ENCODE measurements at regions not wholly inside any gene's neighbourhood (a gene's known extent, or its start where the extent isn't known, plus 50 kb on each side); places are given as distances from the start of the nearest gene placed in this dataset.

DNA sequence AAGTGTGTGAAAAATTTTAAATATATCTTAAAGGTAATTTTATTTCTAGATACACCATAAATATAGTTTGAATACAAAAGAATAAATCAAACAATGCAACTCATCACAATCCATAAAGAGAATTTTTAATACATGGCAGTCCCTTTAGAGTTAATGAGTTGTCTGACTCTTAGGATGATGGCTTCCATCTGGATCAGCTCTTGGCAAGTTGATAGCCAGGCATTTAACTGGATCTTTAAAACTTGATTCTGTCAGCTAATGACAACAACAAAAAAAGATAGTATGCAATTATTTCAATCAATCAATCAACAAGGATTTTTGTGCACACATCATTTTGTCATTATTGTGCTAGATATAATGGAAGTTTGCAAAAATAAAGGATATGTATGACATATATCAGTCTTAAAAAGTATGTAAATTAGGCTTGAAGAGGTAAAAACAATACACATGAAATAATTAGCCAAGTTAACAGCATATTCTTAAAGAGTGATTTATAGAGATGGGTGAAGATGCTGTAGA, 174.9 kb upstream of the PCDH18 start:
- TF ChIP-seq POLR2A (IDR thresholded peaks at IDR 0.05): no peak
- TF ChIP-seq, protein P1, sequence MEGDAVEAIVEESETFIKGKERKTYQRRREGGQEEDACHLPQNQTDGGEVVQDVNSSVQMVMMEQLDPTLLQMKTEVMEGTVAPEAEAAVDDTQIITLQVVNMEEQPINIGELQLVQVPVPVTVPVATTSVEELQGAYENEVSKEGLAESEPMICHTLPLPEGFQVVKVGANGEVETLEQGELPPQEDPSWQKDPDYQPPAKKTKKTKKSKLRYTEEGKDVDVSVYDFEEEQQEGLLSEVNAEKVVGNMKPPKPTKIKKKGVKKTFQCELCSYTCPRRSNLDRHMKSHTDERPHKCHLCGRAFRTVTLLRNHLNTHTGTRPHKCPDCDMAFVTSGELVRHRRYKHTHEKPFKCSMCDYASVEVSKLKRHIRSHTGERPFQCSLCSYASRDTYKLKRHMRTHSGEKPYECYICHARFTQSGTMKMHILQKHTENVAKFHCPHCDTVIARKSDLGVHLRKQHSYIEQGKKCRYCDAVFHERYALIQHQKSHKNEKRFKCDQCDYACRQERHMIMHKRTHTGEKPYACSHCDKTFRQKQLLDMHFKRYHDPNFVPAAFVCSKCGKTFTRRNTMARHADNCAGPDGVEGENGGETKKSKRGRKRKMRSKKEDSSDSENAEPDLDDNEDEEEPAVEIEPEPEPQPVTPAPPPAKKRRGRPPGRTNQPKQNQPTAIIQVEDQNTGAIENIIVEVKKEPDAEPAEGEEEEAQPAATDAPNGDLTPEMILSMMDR (IDR thresholded peaks at IDR 0.05): no peak
- no peak for TF ChIP-seq POLR2AphosphoS5 (IDR thresholded peaks at IDR 0.05)
- TF ChIP-seq EP300 (IDR thresholded peaks at IDR 0.05): no peak
- H3K9me3 ChIP-seq: no peaks in the 10 kb centered on the region
- H3K4me1 ChIP-seq: peaks cover 0 to 7% (median 2%) of the 10 kb centered on the region in 4 donors
- H3K4me3 ChIP-seq: no peak overlapping the region
- H3K27me3 ChIP-seq: no peaks in the 10 kb centered on the region
- DNase-seq: no peak
- H3K36me3 ChIP-seq: no peaks in the 10 kb centered on the region
- no peak for ATAC-seq (ENCODE audit: low FRiP score in 2 of 2)
- H3K27ac ChIP-seq: no peak overlapping the region

DNA sequence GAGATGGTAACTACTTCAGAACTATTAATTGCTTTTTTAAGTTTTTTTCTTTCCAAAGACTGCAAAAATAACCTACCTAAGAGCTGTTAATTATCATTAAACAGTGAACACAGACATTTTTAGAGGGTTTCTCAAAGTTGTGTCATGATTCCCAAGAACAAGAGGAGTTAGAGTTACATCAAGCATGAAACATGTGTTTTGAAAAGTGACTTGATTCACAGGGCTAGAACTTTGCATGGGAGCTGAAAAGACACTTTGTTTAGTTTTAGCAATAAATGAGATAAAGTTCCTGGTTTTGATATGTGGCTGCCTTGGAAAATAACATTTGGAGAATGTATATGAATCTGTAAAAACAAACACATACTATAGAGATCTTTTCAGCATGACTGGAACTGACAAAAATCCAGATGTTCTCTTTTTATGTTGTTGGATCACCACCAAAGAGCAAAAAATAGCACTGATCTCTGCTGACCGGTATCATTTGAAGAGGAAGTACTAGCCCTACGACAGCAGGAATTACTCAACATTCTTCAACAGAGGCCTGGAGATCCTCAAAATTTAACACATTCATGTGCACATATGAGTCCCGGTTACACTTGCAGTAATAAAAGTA, 173.0 kb upstream of the PCDH18 start:
- no peak overlapping the region for H3K4me3 ChIP-seq
- TF ChIP-seq POLR2A (IDR thresholded peaks at IDR 0.05): no peak
- TF ChIP-seq POLR2AphosphoS5 (IDR thresholded peaks at IDR 0.05): peak in 1 of 2 donors; percentile 16
- H3K4me1 ChIP-seq: peaks cover 0 to 7% (median 2%) of the 10 kb centered on the region in 4 donors
- WGBS, 2 donors: 11 to 24% methylated on average over 3 of the region's 3 CpGs
- H3K27ac ChIP-seq: peak overlapping the region in 2 of 4 donors; percentile 10 to 32
- DNase-seq (no peak), ATAC-seq (ENCODE audit: low FRiP score in 2 of 2) (peak in 1 of 2 donors; percentile 87)
- H3K9me3 ChIP-seq: no peaks in the 10 kb centered on the region
- no peaks in the 10 kb centered on the region for H3K27me3 ChIP-seq
- no peaks in the 10 kb centered on the region for H3K36me3 ChIP-seq

DNA sequence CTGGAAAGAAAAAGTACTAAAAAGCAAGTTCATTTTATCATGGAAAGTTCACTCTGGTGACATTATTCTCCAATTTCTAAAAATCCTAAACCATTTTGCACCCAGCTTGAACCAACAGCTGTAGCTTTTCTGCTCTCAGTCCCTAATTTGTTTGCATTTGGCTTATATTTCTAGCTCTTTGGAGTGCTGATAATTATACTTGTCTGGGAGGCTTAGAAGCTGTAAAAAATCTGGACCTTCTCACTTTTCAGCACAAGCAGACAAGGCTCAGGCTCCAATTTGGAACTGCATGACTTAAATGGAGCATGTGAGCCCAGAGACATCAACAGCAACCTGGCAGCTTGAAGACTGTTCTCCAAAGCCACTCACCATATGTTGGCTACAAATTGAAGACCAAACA, 170.9 kb upstream of the PCDH18 start:
- ATAC-seq (ENCODE audit: low FRiP score in 2 of 2): no peak
- TF ChIP-seq EP300 (IDR thresholded peaks at IDR 0.05) (no peak), POLR2AphosphoS5 (IDR thresholded peaks at IDR 0.05) (no peak), POLR2A (IDR thresholded peaks at IDR 0.05) (no peak)
- TF ChIP-seq, protein P1 (IDR thresholded peaks at IDR 0.05): no peak
- Histone ChIP-seq H3K27ac (no peak overlapping the region), H3K4me3 (no peak overlapping the region), H3K27me3 (no peaks in the 10 kb centered on the region), H3K9me3 (no peaks in the 10 kb centered on the region), H3K4me1 (peaks cover 0 to 7% (median 2%) of the 10 kb centered on the region in 4 donors), H3K36me3 (no peaks in the 10 kb centered on the region)
- DNase-seq: no peak

DNA sequence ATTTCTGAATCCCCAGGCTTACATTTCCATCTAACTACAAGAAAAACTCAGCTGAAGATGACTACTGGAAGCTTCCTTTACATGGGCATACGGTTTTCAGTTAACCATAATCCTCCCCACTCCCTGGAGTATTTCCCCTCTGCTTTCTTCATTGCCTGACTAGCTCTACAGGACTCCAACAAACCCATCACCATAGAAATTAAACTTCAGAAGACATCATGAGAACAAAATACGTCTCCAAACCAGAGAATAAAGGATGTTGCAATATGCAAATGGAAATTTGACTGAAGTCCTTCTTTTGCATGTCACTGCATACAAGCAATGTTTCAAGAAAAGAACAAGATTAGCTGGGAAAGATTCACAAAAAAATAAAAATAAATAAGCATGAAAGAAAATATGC, 170.2 kb upstream of the PCDH18 start:
- no peaks in the 10 kb centered on the region for H3K9me3 ChIP-seq
- peaks cover 0 to 7% (median 2%) of the 10 kb centered on the region in 4 donors for H3K4me1 ChIP-seq
- H3K27me3 ChIP-seq: no peaks in the 10 kb centered on the region
- ATAC-seq (ENCODE audit: low FRiP score in 2 of 2) (no peak), DNase-seq (no peak)
- H3K4me3 ChIP-seq: no peak overlapping the region
- no peak for TF ChIP-seq POLR2AphosphoS5 (IDR thresholded peaks at IDR 0.05)
- no peak for TF ChIP-seq EP300 (IDR thresholded peaks at IDR 0.05)
- no peak for TF ChIP-seq POLR2A (IDR thresholded peaks at IDR 0.05)
- TF ChIP-seq, protein P1 (IDR thresholded peaks at IDR 0.05): no peak
- no peak overlapping the region for H3K27ac ChIP-seq
- WGBS, 2 donors: 62 to 63% methylated on average over 2 of the region's 2 CpGs
- H3K36me3 ChIP-seq: no peaks in the 10 kb centered on the region

DNA sequence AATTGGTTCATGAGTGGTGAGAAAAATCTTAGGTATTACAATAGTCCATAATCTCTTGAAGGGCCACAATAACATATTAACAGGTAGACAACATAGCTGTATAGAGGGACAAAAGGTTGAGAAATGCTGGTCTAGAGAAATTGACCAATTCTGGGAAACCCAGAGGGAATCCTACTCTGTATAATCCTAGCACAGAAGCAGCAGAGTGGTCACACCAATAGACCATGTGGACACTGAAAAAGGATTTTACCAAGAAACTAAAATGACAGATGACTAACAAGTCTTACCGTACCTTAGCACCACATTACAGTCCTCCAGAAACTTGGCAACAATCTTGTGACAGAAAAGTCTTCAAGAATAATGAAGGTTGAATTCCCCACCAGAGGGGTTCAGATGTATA, 169.1 kb upstream of the PCDH18 start:
- no peaks in the 10 kb centered on the region for H3K27me3 ChIP-seq
- TF ChIP-seq POLR2A (IDR thresholded peaks at IDR 0.05): no peak
- TF ChIP-seq, protein P1 (IDR thresholded peaks at IDR 0.05): no peak
- no peak for TF ChIP-seq EP300 (IDR thresholded peaks at IDR 0.05)
- TF ChIP-seq POLR2AphosphoS5 (IDR thresholded peaks at IDR 0.05): no peak
- no peak overlapping the region for H3K4me3 ChIP-seq
- 81 to 95% methylated on average over 1 of the region's 1 CpG for WGBS, 2 donors
- H3K9me3 ChIP-seq: no peaks in the 10 kb centered on the region
- DNase-seq (no peak), ATAC-seq (ENCODE audit: low FRiP score in 2 of 2) (no peak)
- no peak overlapping the region for H3K27ac ChIP-seq
- no peaks in the 10 kb centered on the region for H3K36me3 ChIP-seq
- peaks cover 0 to 7% (median 2%) of the 10 kb centered on the region in 4 donors for H3K4me1 ChIP-seq

Measured in upper lobe of left lung (tissue), 6 donors.